ENCODE measurements at regions not wholly inside any gene's neighbourhood (a gene's known extent, or its start where the extent isn't known, plus 50 kb on each side); places are given as distances from the start of the nearest gene placed in this dataset.

DNA sequence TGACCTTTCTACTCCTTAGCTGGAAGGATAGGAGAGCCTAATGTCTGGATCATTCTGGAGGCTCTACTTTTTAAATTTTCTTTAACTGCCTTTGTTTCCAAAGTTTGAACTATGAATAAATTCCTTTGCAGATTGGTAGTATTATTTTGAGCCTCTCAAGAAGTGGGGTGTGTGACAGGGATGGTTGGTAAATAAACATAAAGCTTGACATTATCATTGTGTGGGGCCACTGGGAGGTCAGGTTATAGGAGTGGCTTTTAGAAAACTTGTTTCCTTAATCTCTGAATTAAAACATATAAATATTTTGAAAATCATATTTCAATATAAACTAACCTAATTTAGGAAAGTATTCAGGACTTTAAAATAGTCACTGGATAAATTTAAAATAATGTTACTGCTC is 89.3 kb downstream of the OTOL1 start:
- TF ChIP-seq, protein P1, sequence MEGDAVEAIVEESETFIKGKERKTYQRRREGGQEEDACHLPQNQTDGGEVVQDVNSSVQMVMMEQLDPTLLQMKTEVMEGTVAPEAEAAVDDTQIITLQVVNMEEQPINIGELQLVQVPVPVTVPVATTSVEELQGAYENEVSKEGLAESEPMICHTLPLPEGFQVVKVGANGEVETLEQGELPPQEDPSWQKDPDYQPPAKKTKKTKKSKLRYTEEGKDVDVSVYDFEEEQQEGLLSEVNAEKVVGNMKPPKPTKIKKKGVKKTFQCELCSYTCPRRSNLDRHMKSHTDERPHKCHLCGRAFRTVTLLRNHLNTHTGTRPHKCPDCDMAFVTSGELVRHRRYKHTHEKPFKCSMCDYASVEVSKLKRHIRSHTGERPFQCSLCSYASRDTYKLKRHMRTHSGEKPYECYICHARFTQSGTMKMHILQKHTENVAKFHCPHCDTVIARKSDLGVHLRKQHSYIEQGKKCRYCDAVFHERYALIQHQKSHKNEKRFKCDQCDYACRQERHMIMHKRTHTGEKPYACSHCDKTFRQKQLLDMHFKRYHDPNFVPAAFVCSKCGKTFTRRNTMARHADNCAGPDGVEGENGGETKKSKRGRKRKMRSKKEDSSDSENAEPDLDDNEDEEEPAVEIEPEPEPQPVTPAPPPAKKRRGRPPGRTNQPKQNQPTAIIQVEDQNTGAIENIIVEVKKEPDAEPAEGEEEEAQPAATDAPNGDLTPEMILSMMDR (IDR thresholded peaks at IDR 0.05), result no peak
- TF ChIP-seq EZH2phosphoT487 (IDR thresholded peaks at IDR 0.05), result no peak
